Loucy (cell line): ENCODE measurements at regions not wholly inside any gene's neighbourhood (a gene's known extent, or its start where the extent isn't known, plus 50 kb on each side); places are given as distances from the start of the nearest gene placed in this dataset.

ENCODE experiments used
- H2AFZ ChIP-seq: fragments of 200-600 bp; sonication (generic); 2 replicates; pipeline ENCODE4 v1.6.0; 2016; ENCODE audit warnings: antibody characterized with exemption, mild to moderate bottlenecking, low read length, moderate library complexity
- H3F3A ChIP-seq: fragments of 200-600 bp; 2 replicates; pipeline ENCODE4 v1.6.0; 2016; ENCODE audit warnings: antibody characterized with exemption, low read depth, mild to moderate bottlenecking
- H3K27me3 ChIP-seq: fragments of 200-600 bp; sonication (generic); 2 replicates; pipeline ENCODE4 v1.6.1; 2014; ENCODE audit warnings: low read length, mild to moderate bottlenecking; ENCODE audit not compliant: insufficient read depth, poor library complexity, severe bottlenecking
- H3K36me3 ChIP-seq: fragments of 200-600 bp; sonication (generic); 2 replicates; pipeline ENCODE4 v1.6.1; 2016; ENCODE audit warnings: low read length; ENCODE audit not compliant: insufficient read depth
- H3K4me1 ChIP-seq: fragments of 200-600 bp; sonication (generic); 2 replicates; pipeline ENCODE4 v1.5.1; 2014; ENCODE audit warnings: low read length, mild to moderate bottlenecking; ENCODE audit not compliant: insufficient read depth, poor library complexity, severe bottlenecking
- H3K4me2 ChIP-seq: fragments of 200-600 bp; sonication (generic); 2 replicates; pipeline ENCODE4 v1.6.0; 2014; ENCODE audit warnings: antibody characterized with exemption, low read length, low read depth, mild to moderate bottlenecking; ENCODE audit not compliant: poor library complexity, severe bottlenecking
- H3K4me3 ChIP-seq: fragments of 200-600 bp; sonication (generic); 2 replicates; pipeline ENCODE4 v1.5.1; 2014; ENCODE audit warnings: low read length, mild to moderate bottlenecking, mixed read lengths; ENCODE audit not compliant: poor library complexity, severe bottlenecking
- H3K79me2 ChIP-seq: fragments of 200-600 bp; sonication (generic); 2 replicates; pipeline ENCODE4 v1.6.1; 2014; ENCODE audit warnings: low read length; ENCODE audit not compliant: insufficient read depth
- H3K9ac ChIP-seq: fragments of 200-600 bp; sonication (generic); 2 replicates; pipeline ENCODE4 v1.6.0; 2014; ENCODE audit warnings: mild to moderate bottlenecking, low read depth, low read length, moderate library complexity; ENCODE audit not compliant: poor library complexity, severe bottlenecking
- H3K9me2 ChIP-seq: fragments of 200-600 bp; sonication (generic); replicated peaks from 2 replicates; pipeline ENCODE4 v1.6.1; 2016; ENCODE audit warnings: low read depth, low read length, mixed read lengths
- H3K9me3 ChIP-seq: fragments of 200-600 bp; sonication (generic); 2 replicates; pipeline ENCODE4 v1.6.1; 2014; ENCODE audit warnings: mild to moderate bottlenecking, antibody characterized with exemption, low read length, low read depth; ENCODE audit not compliant: insufficient read depth
- H4K20me1 ChIP-seq: fragments of 200-600 bp; sonication (generic); 2 replicates; pipeline ENCODE4 v1.6.0; 2014; ENCODE audit warnings: antibody characterized with exemption, low read length, mild to moderate bottlenecking; ENCODE audit not compliant: insufficient read depth, poor library complexity, severe bottlenecking
- CTCF ChIP-seq: fragments of 200-600 bp; sonication (generic); conservative IDR thresholded peaks from 2 replicates; pipeline ENCODE4 v1.5.1; 2014; ENCODE audit warnings: mild to moderate bottlenecking, antibody characterized with exemption, low read length
- EZH2phosphoT487 ChIP-seq: fragments of 200-600 bp; IDR thresholded peaks from 2 replicates; pipeline ENCODE4 v1.6.1; 2018; ENCODE audit warnings: antibody characterized with exemption, mild to moderate bottlenecking, moderate library complexity, borderline replicate concordance

GRCh38 chr7:153023194-153023592 lies 263.6 kb downstream of the ACTR3B start:
- Histone ChIP-seq H3K4me2 (no peak overlapping the region), H3F3A (no peaks in the 10 kb centered on the region), H3K79me2 (no peaks in the 10 kb centered on the region), H4K20me1 (no peaks in the 10 kb centered on the region), H2AFZ (no peak overlapping the region), H3K4me1 (no peaks in the 10 kb centered on the region), H3K9me3 (peaks cover 6% of the 10 kb centered on the region; the same call in 1 of the 2 replicates), H3K27me3 (no peaks in the 10 kb centered on the region), H3K9me2 (no peaks in the 10 kb centered on the region), H3K9ac (no peak overlapping the region), H3K36me3 (no peaks in the 10 kb centered on the region), H3K4me3 (no peak overlapping the region)
- no peak for TF ChIP-seq EZH2phosphoT487
- no peak for TF ChIP-seq CTCF

GRCh38 chr7:153027210-153027609 lies 267.7 kb downstream of the ACTR3B start:
- Histone ChIP-seq H3K4me3 (no peak overlapping the region), H3K4me2 (no peak overlapping the region), H3K4me1 (no peaks in the 10 kb centered on the region), H3K9me3 (0 out of 2 replicates have a peak, but pooled peaks cover 6% of the 10 kb centered on the region), H2AFZ (no peak overlapping the region), H3K36me3 (no peaks in the 10 kb centered on the region), H3K9ac (no peak overlapping the region), H3K79me2 (no peaks in the 10 kb centered on the region), H3K9me2 (no peaks in the 10 kb centered on the region), H4K20me1 (no peaks in the 10 kb centered on the region), H3K27me3 (no peaks in the 10 kb centered on the region), H3F3A (no peaks in the 10 kb centered on the region)
- TF ChIP-seq EZH2phosphoT487 = no peak
- TF ChIP-seq CTCF = no peak

GRCh38 chr7:153027904-153028303 lies 268.4 kb downstream of the ACTR3B start:
- Histone ChIP-seq H3K9me2 (no peaks in the 10 kb centered on the region), H3K27me3 (no peaks in the 10 kb centered on the region)

More at GRCh38 chr7:153027904-153028303, 268.4 kb downstream of the ACTR3B start:
- no peak overlapping the region for H2AFZ ChIP-seq
- H3K4me3 ChIP-seq = no peak overlapping the region
- H3K79me2 ChIP-seq = no peaks in the 10 kb centered on the region
- 0 out of 2 replicates have a peak, but pooled peaks cover 3% of the 10 kb centered on the region for H3K9me3 ChIP-seq
- TF ChIP-seq CTCF (no peak), EZH2phosphoT487 (no peak)
- H3F3A ChIP-seq = no peaks in the 10 kb centered on the region
- no peak overlapping the region for H3K4me2 ChIP-seq
- H3K36me3 ChIP-seq = no peaks in the 10 kb centered on the region
- H3K9ac ChIP-seq = no peak overlapping the region
- no peaks in the 10 kb centered on the region for H3K4me1 ChIP-seq
- no peaks in the 10 kb centered on the region for H4K20me1 ChIP-seq
